HG03558 (cell line): ENCODE measurements at regions not wholly inside any gene's neighbourhood (a gene's known extent, or its start where the extent isn't known, plus 50 kb on each side); places are given as distances from the start of the nearest gene placed in this dataset.

Experiments used
- ATAC-seq: cut with Tn5 transposase; IDR thresholded peaks from one replicate; pipeline ENCODE4 v1.9.1; 2021; ENCODE audit warnings: moderate number of reproducible peaks; ENCODE audit not compliant: unreplicated experiment; ENCODE audit errors: extremely low read depth

- ATAC-seq, result no peak
Measured at GRCh38 chr10:78742730-78743615, 325.8 kb upstream of the ZMIZ1 start.

DNA sequence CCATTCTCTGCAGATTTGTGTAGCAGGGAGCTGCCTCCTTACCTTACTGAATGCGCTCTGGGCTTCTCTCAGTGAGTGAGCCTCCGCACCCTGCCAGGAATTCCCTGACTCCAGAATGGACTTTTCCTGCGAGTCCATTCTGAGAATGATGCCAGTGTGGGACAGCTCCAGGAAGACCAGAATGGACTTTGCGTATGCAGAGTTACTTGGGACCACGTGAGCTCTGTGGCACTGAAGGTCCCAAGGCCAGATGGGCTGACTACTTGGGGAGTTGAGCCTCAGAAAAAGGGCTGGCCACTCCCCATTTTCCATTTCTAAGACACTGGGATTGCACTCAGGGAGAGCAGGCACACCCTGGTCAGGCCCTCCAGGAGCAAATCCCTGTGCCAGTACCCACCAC is 324.7 kb upstream of the ZMIZ1 start:
- ATAC-seq, result no peak

DNA sequence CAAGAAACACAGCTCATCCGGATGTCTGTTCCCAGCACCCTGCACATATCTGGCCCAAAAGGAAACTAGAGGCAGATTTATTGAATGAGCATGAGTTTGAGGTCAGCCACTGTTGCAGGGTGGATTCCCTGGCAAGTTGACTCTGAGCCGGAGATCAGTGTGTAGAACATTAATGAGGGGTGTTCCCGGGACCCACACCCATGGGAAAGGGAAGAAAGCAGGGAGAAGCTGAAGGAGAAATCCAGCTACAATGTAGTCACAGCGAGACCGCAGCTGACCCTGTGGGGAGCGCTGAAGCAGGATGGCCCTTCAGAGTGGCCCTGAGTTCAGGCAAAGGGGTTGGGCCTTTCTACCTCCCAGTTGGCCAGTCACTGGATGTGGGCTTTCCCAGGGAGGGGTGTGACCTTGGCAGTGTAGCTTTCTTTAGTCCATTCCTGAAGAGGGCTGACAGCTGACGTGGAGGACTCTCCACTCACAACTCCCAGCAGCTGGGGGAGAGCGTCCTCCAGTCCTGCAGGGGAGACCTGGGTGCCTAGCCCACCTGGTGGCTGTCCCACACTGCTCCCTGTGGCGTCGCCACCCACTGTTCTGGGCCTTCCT is 324.2 kb upstream of the ZMIZ1 start:
- no peak for ATAC-seq

GRCh38 chr10:78745441-78745840 is 323.3 kb upstream of the ZMIZ1 start:
- no peak for ATAC-seq

DNA sequence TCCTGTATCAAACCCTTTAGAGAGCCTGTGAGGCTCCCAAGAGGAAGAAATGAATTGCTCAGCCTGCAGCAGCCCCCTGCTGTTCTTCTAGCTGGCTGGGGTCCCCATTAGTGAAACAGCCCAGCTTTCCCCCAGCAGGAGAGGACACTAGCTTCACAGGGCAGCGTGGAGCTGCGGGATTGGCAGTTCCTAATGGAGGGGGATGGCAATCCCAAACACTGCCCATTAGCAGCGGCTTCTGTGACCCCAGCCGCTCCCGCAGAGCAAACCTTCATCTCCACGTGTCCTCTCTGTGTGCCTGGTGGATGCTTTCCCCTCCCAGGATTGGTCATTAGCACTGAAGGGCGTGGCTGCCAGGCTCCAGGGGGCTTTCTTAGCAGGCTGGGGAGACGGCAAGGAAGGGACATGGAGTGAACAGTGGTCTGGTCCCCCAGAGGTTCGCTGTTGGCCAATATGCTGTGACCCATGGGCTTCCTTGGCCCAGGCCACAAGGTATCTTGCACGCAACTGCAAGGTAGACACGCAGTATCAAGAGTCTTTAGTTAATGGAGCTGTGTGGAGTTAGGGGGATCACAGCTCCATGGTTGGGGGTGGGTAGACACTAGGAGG is 322.5 kb upstream of the ZMIZ1 start:
- ATAC-seq, result no peak

- no peak for ATAC-seq
Measured at GRCh38 chr10:78747401-78748234, 321.1 kb upstream of the ZMIZ1 start.

- ATAC-seq, result no peak
Measured at GRCh38 chr10:78748235-78748533, 320.6 kb upstream of the ZMIZ1 start.

GRCh38 chr10:78749200-78749599 is 319.6 kb upstream of the ZMIZ1 start:
- ATAC-seq, result no peak

DNA sequence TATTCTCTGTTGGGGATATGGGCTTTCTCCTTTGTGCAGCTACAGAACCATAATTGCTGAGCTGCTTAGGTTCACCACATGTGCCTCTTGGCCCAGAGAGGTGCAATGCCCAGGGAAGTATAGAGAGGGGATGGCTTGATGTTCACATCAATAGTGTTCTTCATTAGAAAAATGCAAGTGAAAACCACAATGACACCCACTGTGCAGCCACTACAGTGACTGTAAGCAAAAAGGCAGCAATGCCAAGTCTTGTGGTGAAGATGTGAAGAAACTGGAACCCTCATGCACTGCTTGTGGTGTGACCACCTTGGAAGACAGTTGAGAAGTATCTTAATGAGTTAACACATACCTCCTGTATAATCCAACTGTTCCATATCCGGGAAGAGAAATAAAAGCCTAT is 318.9 kb upstream of the ZMIZ1 start:
- ATAC-seq, result no peak

DNA sequence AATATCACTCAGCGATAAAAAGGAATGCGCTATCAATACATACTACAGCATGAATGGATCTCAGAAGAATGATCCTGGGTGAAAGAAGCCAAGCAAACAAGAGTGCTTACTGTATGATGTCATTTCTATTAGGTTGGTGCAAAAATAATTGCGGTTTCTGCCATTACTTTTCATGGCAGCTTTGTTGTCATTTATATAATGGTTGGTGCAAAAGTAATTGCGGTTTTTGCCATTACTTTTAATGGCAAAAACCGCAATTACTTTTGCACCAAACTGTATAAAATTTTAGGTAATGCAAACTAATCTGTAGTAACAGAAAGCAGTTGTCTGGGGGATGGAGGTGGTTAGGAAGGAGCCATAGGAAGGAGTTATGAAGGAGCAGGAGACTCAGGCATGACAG is 318.3 kb upstream of the ZMIZ1 start:
- no peak for ATAC-seq

- no peak for ATAC-seq
Measured at GRCh38 chr10:78751716-78752115, 317.1 kb upstream of the ZMIZ1 start.

GRCh38 chr10:78752221-78752620 is 316.5 kb upstream of the ZMIZ1 start:
- ATAC-seq, result no peak

DNA sequence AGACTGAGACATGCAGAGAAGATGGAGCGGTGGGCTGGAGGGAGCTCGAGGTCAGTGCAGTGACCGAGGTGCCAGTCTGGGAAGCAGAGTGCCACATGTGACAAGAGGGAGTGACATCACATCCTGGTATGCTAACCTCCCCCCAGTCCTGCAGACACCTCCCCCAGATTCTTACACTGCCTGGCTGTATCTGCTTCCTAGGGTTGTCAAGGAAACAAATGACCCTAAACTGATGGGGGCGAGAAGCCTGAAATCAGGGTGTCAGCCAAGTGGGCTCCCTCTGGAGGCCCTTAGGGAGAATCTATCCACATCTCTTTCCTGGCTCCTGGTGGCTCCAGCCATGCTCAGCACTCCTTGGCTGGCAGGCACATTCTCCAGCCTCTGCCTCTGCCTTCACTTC is 316.1 kb upstream of the ZMIZ1 start:
- no peak for ATAC-seq

DNA sequence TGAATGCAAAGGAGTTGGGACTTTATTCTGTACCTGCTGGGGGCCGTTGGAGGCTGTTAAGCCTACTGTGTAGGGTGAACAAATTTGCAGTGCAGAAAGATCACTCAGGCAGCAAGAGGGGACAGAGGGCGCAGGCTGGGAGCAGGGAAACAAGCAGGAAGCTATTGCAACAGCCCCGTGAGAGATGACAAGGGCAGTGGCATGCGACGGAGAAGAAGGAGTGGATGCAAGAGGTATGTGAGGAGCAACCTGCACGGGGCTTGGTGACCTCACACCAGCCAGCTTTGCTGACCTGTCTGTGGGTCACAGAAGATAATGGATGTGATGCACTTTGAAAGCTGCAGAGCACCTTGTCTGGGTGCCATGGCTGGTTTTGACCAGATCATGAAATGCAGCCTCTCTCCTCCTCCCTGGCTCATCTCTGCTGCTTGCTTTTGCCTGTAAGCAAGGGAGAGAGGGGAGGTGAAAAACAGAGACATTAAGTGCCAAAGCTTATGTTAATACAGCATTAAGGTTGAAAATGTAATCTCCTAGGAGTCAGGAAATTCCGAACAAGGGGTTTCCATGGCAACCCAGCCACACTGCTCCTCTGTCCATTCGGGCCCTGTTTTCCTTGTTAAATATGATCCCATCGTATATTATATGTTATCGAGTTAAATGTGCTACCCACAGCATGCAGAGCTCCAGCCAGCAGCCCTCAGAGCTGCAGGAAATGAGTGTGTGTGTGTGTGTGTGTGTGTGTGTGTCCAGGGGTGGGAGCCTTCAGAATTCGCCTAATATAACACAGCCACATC is 314.3 kb upstream of the ZMIZ1 start:
- no peak for ATAC-seq

DNA sequence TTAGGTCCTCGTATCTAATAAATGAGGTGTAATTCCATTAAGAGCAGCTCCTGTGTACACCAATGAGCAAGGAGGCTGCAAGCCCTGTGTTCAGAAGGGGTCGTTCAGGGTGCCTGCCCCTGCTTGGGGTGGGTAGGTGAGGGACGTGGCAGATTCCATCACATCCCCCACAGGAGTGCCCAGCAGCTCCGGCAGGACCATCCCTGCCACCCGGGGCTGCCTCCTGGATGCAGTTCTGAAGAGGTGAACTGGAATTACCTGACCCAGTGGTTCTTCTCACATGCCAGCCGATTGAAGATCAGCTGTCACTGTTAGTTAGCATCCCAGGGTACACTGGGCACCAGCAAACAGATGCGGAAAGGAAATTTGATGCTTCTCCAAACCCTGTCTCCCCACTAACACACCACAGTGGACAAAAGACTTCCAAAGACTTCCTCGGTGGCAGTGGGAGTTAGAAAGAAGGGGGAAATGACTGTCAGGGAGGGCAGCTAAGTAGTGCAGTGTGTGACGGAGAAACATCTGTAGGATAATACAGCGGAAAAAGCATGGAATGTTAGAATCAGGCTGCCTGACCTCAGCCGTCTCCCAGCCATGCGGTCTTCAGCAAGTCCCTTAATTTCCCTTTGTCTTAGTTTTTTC is 313.6 kb upstream of the ZMIZ1 start:
- no peak for ATAC-seq

DNA sequence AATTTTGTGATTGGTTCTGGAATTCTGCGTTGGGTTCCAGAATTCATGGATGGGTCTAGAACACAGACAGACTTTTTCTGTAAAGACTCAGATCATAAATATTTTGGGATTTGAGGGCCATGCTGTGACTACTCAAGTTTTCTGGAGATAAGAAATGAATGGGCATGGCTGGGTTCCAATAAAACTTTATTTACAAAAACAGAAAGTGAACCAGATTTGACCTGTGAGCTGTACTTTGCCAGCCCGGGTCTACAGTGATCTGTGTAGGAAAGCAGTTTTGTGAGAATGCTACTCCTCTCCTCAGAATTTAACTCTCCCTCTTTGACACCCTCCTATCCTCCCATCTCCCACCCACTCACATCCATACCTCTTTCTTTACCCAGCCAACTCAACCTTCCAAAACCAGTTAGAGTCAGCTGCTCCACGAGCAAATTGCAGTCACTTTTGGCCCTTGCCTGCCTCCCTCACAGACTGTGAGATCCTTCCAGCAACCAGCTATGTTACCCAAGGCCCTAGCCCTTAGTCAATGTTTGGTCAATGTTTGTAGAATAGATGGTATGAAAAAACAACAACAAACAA is 312.8 kb upstream of the ZMIZ1 start:
- no peak for ATAC-seq

DNA sequence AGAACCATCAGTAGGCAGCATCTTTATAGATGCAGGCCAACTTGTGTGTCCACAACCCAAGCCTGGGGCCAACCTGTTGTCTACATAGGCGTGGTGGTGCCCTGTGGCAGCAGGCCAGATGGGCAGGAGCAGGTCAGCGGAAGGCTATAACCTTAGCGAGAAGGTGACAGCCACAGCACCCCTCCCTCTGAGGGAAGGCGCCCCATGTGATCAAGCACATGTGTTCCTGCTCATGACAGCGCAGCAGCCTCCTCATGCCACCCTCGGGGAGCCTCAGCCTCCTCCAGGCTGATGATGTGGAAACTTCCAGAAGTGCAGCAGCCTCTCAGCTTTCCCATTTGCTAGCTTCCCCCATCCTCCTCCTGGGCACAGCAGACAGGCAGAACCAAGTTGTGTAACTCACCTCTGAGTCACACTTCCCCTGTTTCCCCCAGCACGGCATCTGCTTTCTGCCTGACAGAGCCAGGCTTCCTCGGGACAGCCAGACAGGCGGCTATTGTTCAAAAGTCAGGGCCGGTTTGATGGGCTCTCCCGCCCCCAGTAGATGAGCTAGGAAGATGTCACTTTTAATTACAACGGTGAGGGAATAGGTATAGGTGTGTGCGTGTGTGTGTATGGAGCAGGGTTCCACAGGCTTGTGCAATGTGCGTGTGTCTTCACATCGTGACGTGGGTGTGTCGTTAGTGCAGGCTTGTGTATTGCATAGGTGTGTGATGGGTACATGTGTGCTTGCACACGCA is 312.0 kb upstream of the ZMIZ1 start:
- ATAC-seq, result no peak

DNA sequence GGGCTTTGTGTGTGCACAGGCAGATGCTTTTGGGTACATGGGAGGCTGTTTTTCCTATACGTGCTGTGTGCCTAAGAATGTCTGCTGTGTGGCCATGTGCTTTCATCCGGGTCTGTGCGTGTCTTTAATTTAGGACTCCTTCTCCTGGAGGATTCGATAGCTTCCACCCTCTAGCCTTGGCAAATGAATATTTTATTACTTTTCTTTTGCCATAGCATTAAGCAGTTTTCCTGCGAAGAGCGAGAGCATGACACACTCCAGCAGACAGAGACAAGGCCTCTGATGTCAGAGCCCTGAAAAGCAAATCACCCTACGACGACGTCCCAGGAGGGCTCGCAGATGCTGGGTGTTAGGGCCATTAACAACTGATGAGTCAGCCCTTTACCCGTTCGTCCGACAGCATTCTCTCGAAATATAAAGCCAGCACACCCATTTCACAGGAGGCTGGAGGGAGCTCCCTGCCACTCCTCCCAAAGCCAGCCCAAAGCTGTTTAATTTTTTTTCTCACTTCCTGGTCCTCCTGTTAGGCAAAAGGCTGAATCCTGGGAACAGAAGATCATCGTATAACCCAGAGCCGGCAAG is 311.3 kb upstream of the ZMIZ1 start:
- ATAC-seq, result no peak
